ENCODE measurements at regions not wholly inside any gene's neighbourhood (a gene's known extent, or its start where the extent isn't known, plus 50 kb on each side); places are given as distances from the start of the nearest gene placed in this dataset.

DNA sequence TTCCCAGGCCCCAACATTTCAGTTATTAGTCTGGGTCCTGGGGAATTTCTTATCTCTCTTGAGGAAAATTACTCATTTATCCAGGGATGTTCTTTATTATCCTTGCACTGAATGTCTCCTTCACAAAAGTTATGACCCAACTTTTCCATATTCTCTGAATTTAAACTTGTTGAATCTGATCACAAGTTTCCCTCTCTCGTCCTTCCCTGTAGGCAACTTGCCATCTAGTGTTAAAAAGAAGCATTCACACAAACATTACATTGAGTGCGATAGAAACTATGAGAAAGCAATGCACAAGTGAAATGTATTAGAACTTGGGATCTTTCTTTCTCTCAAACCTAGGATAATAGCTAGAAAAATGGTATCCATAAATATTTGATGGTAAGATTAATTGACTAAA is 608.4 kb downstream of the FSCB start:
- H3K4me3 ChIP-seq (ENCODE audit: low read depth, low read length): no peak overlapping the region
- TF ChIP-seq MYC (IDR thresholded peaks at IDR 0.05; ENCODE audit: low read depth, low read length): no peak
- no peak for TF ChIP-seq MAX (IDR thresholded peaks at IDR 0.05; ENCODE audit: low read depth, low read length)
- TF ChIP-seq POLR2A (IDR thresholded peaks at IDR 0.05; ENCODE audit: extremely low read depth, insufficient read length): no peak
- TF ChIP-seq, protein P1, sequence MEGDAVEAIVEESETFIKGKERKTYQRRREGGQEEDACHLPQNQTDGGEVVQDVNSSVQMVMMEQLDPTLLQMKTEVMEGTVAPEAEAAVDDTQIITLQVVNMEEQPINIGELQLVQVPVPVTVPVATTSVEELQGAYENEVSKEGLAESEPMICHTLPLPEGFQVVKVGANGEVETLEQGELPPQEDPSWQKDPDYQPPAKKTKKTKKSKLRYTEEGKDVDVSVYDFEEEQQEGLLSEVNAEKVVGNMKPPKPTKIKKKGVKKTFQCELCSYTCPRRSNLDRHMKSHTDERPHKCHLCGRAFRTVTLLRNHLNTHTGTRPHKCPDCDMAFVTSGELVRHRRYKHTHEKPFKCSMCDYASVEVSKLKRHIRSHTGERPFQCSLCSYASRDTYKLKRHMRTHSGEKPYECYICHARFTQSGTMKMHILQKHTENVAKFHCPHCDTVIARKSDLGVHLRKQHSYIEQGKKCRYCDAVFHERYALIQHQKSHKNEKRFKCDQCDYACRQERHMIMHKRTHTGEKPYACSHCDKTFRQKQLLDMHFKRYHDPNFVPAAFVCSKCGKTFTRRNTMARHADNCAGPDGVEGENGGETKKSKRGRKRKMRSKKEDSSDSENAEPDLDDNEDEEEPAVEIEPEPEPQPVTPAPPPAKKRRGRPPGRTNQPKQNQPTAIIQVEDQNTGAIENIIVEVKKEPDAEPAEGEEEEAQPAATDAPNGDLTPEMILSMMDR (IDR thresholded peaks at IDR 0.05; ENCODE audit: low read depth, low read length): no peak
- no peak for DNase-seq (ENCODE audit: low read depth)

DNA sequence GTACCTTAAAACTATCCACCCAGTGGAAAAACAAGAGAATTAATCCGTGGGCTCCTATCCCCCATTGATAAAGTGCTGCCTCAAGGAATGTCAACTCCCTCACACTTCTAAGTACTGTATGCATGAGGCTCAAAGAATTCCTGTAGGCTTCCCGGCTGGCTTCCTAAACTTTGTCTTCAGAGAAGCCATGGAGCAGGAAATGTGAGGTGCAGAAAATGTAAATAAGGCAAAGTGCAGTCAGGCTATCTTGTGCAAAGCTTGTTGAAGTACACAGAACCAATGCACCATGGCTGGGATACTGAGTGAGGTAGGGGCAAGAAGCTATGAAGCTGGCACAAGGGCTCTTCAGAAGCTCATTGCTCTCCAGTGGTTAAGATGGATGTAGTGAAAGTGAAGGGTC is 611.0 kb downstream of the FSCB start:
- TF ChIP-seq POLR2A (IDR thresholded peaks at IDR 0.05; ENCODE audit: extremely low read depth, insufficient read length) (no peak), MYC (IDR thresholded peaks at IDR 0.05; ENCODE audit: low read depth, low read length) (no peak), MAX (IDR thresholded peaks at IDR 0.05; ENCODE audit: low read depth, low read length) (no peak)
- TF ChIP-seq, protein P1 (IDR thresholded peaks at IDR 0.05; ENCODE audit: low read depth, low read length): no peak
- no peak for DNase-seq (ENCODE audit: low read depth)

GRCh38 chr14:43894534-43894933 is 612.5 kb downstream of the FSCB start:
- DNase-seq (ENCODE audit: low read depth): peak; percentile 48
- no peak overlapping the region for H3K4me3 ChIP-seq (ENCODE audit: low read depth, low read length)
- TF ChIP-seq, protein P1 (IDR thresholded peaks at IDR 0.05; ENCODE audit: low read depth, low read length): peak; percentile 28
- TF ChIP-seq MAX (IDR thresholded peaks at IDR 0.05; ENCODE audit: low read depth, low read length): no peak

More for the DNA sequence above, 611.0 kb downstream of the FSCB start:
- no peak overlapping the region for H3K4me3 ChIP-seq (ENCODE audit: low read depth, low read length)

DNA sequence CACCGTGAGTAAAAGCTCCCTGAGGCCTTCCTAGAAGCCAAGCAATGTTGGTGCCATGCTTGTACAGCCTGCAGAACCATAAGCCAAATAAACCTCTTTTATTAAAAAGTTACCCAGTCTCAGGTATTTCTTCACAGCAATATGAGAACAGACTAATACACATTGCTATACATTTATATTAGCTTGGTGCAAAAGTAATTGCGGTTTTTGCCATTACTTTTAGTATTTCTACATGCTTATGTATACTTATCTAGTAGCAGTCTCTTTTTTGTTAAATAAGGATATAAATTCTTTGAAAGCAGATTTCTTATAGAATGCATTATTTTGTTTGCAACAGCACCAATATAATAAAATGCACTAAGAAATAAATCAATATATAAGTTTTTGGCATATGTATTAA is 619.6 kb downstream of the FSCB start:
- no peak overlapping the region for H3K4me3 ChIP-seq (ENCODE audit: low read depth, low read length)
- TF ChIP-seq POLR2A (IDR thresholded peaks at IDR 0.05; ENCODE audit: extremely low read depth, insufficient read length) (no peak), MYC (IDR thresholded peaks at IDR 0.05; ENCODE audit: low read depth, low read length) (no peak), MAX (IDR thresholded peaks at IDR 0.05; ENCODE audit: low read depth, low read length) (no peak)
- TF ChIP-seq, protein P1 (IDR thresholded peaks at IDR 0.05; ENCODE audit: low read depth, low read length): no peak
- DNase-seq (ENCODE audit: low read depth): no peak

DNA sequence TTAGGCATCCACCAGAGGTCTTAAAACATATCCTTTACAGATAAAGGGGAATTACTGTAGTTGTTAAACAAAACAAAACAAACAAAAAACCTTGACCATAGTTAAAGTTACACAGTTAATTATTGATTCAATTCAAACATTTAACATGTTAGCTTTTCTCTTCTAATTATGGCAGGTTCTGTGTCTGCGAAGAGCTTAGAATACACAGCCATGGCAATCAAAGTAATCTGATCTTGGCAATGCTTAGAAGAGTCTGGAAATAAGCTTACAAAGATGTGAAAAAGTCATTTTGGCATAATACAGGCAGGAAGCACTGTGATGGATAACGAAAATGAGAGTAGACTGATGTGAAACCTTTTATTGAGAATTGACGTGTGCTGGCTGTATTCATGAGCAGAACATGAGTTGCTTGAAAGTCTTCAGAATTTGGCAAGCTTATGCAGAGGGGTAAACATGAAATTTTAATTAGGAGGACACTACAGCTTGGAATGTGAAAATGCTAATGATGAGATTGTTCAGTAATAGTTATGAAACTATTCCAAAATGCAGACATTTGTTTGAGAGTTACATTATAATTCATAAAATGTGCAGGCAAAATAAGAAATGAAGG is 629.6 kb downstream of the FSCB start:
- no peak overlapping the region for H3K4me3 ChIP-seq (ENCODE audit: low read depth, low read length)
- no peak for TF ChIP-seq POLR2A (IDR thresholded peaks at IDR 0.05; ENCODE audit: extremely low read depth, insufficient read length)
- TF ChIP-seq, protein P1 (IDR thresholded peaks at IDR 0.05; ENCODE audit: low read depth, low read length): no peak
- no peak for TF ChIP-seq MAX (IDR thresholded peaks at IDR 0.05; ENCODE audit: low read depth, low read length)
- TF ChIP-seq MYC (IDR thresholded peaks at IDR 0.05; ENCODE audit: low read depth, low read length): no peak
- DNase-seq (ENCODE audit: low read depth): no peak

All from NB4 (cell line).